HG02798 (cell line): ENCODE measurements at regions not wholly inside any gene's neighbourhood (a gene's known extent, or its start where the extent isn't known, plus 50 kb on each side); places are given as distances from the start of the nearest gene placed in this dataset.
"Not testable (repeated sequence)": the region's sequence is repeated elsewhere in the genome, so short reads cannot be mapped to it uniquely, and the experiment has no call there.

Experiments used
- ATAC-seq: cut with Tn5 transposase; IDR thresholded peaks from one replicate; pipeline ENCODE4 v1.9.1; 2021; ENCODE audit warnings: mild to moderate bottlenecking; ENCODE audit not compliant: unreplicated experiment, poor library complexity

DNA sequence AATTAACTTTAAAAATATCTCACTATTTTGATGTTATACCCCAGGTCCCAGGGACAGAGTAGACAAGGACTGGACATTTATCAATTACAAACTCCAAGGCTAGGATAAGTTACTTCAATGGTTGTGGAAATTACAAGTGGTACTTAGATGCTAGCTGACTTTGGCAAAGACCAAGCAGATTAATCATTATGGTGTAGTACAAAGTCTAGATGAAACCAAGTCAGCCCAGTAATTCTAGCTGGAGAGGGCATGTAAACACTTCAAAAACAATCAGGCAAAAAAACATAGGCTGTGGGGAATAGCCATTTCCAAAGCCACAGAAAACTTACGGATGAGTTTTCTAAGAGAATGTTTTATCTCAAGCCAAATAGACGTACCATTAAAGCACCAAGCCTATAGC is 124.5 kb downstream of the TSEN15 start:
- ATAC-seq = no peak

DNA sequence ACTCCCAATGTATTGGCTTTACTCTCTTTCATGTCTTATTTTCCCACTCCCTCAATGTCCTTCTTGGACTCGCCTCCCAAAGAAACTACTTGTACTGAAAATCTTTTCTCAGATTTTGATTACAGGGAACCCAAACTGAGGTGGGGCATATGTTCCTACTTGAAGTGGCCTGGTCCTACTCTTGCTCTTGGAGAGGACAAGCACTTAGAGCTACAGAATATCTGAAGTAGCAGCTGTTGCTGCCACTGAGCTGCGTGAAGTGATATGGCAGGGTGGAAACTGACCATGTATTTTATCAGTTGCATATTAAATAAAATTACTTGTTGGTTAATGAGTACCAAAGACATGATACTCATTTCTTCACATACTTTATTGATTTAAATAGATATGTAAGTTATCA is 129.5 kb downstream of the TSEN15 start:
- no peak for ATAC-seq

DNA sequence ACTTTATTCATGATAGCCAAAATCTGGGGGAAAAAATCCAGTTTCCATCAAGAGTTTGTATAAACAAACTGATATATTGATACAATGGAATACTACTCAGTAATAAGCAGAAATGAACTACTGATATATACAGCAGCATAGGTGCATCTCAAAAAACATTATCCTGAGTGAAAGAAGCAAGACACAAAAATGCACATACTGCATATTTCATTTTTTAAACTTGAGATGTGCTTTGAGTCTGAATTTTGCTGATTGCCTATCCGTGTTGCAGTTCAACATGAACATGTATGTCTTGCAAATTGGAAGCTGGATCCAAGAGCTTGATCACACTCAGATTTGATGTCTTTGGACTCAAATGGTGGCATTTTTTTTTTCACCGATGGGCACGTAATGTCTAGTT is 132.4 kb downstream of the TSEN15 start:
- no peak for ATAC-seq

DNA sequence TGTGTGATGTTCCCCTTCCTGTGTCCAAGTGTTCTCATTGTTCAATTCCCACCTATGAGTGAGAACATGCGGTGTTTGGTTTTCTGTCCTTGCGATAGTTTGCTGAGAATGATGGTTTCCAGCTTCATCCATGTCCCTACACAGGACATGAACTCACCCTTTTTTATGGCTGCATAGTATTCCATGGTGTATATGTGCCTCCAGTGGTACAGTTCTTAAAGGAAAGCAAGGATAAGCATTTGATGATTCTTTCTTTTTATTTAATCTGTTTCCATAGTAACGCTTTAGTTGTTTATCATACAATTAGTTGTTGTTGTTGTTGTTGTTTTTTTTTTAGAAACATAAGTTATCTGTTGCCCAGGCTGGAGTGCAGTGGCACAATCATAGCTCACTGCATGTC is 133.1 kb downstream of the TSEN15 start:
- ATAC-seq = not testable (repeated sequence)

DNA sequence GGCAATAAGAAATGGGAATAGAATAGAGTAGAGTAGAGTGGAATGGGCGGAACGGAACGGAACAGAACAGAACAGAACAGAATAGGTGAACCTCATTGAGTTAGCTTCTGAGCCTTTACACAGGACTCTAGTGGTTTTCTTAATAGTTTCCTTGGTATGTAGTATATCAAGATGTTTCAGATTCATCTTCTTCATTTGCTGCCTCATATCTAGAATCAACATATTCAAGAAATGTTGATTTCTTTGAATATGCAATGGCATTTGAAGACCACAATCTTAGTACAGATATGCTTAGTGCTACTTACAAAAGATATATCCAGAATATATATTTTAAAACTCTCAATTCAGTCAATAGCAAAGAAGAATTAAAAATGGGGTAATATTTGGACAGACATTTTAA is 133.8 kb downstream of the TSEN15 start:
- ATAC-seq = no peak

DNA sequence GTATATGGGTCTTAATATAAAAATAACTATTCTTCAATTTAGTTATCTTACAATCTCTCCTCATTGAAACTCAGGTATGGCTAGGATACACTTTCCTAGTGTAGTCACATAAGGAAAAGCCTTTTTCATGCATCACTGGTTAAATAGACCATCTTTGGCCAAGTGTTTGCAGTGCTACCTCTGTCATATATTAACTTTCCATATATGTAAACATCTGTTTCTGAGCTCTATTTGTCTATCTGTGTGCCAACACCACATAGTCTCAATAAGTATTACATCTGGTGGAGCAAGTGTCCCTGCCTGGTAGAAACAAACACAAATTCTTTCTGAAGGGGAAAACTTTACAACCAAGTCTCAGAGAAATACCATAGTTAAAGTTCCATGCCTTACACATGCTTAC is 134.6 kb downstream of the TSEN15 start:
- ATAC-seq = no peak

DNA sequence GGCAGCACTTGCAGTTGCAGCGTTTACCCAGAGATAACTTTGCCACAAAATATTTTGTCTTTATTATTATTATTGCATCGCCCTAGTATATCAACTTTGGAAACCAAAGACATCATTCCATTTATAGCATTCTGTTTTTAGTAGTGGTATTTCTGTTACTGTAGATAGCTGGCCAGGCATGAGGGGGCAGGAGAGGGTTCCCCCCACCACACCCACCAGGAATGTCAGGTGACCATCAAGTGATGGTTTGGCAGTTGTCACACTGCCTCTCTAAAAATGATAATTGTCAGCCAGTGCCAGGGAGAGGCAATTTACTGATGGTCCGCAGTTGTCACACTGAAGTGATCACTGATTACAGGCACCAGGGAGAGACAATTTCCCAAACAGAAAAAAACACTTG is 135.6 kb downstream of the TSEN15 start:
- no peak for ATAC-seq

DNA sequence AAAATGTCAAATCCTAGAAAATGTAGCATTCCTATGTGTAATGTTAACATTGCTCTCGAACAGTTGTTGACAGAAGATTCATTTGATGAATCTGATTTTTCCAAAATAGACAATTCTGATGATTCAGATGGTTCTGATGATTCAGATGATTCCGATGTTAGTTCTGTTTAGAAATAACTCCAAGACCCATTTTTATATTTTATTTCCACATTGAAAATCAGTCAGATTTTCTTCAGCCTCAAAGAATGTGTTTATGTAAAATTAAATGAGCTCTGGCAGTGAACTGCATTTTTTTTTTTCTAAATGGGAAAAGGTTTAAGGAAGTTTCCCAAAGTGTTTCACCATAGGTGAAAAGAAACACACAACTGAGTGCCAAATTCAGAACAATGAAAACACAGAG is 136.5 kb downstream of the TSEN15 start:
- no peak for ATAC-seq

DNA sequence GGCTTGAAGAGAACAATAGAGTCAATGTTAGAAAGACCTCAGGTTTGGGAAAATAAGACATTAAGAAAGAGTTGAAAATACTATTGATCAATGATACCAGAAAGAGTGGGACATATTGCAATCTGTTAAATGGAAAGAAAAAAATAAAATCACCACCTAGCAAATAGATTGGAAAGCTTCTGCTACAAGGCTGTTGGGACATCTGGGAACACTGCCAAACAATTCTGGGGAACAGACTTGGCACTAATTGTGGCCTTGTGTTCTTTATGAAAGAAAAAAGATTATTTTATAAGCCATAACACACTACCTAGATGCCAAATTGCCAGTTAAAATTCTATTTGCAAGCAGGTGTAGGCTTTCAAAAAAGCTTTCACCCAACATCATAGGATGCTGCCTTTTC is 137.8 kb downstream of the TSEN15 start:
- no peak for ATAC-seq

DNA sequence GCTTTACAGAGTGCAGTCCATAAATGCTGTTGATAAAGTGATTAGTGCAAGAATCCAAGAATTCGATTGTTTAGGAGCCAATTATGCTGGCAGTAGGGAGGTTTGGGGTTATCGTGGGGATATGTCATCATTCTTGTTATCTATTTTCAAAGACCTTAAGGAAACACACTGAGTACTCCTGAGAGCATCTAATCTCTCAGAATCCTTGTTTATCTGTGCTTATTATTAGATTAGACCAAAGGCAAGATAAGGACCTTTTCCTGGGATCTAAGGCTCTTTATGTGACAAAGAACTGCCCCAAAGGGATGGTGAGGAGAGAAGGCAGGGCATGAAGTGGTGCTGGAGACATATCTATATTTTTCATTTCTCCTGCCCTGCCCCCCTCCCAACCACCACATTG is 139.1 kb downstream of the TSEN15 start:
- no peak for ATAC-seq

DNA sequence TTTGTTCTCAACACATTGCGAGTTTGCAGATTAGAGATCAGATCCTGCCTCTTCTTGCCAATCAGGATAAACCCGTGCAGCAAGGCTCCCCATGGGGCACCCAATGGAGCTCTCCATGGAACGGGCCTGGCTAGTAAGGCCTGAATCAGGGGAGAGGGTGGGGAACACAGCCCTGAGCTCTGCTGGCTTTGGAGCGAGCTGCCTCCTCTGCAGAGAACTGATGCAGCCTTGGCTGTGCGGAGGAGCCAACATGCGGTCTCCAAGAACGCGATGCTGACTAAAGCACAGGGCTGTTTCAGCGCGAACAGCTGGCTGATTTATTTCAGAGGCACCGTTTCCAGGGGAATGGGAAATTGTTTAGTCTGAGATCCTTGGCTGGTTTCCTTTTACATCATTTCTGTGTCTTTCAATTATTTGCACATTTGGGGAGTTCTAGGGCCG is 139.7 kb downstream of the TSEN15 start:
- no peak for ATAC-seq

DNA sequence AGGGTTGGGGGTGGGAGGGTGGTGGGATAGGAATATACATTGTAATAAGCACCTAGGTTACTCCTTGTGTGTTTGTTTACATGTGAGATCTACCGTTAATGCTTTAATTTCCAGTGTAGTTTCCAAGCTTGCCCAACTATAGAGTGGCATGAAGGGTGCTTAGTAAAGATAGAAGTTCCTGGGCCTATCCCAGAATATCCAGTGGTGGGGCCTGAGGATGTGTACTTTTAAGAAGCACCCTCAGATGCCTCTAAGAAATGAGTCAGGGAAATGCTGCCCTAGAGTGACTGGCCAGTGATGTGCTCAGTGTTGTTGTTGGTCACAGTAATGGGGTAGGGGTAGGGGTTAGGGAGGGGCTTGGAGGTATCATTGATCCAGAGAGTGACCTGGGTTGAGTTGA is 141.3 kb downstream of the TSEN15 start:
- no peak for ATAC-seq

DNA sequence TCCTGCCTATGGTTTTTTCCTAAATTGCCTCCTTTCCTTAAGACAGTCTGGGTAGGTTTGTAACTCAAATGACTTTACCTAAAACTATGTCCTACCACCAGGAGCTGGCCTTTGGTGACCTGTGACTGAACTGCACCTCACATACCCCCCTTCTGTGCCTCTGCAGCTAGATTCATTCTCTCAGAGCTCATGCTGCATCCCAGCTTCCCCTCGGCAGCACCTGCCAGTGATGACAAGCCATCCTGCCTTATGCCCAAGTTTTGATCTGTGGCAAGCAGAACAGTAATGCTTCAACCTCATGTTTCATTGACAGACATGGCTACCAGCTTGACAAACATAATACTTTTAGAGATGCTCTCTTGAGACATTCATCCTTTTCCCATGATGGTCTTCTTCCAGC is 141.9 kb downstream of the TSEN15 start:
- ATAC-seq = no peak

DNA sequence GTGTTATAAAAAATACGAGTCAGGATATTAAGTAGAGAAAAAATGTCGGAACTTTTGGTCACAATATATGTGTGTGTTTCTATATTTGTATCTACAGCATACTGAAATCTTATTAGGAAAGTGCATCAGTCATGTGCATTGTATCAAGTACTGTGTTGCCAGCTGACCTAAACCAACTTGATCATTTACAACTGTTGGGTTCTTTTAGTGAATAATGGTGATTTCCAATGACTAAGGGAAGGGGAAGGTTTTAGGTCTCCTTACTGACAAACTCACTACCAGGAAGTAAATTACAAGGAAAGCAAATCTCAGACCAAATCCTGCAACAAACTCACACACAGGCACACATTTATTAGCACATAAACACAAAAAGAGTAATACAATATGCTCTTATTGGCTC is 142.7 kb downstream of the TSEN15 start:
- ATAC-seq = no peak

DNA sequence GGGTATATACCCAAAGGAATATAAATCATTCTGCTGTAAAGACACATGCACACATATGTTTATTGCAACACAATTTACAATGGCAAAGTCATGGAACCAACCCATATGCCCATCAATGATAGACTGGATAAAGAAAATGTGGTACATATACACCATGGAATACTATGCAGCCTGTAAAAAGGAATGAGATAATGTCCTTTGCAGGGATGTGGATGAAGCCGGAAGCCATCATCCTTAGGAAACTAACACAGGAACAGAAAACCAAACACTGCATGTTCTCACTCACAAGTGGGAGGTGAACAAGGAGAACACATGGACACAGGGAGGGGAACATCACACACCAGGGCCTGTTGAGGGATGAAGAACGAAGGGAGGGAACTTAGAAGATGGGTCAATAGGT is 144.2 kb downstream of the TSEN15 start:
- ATAC-seq = not testable (repeated sequence)

DNA sequence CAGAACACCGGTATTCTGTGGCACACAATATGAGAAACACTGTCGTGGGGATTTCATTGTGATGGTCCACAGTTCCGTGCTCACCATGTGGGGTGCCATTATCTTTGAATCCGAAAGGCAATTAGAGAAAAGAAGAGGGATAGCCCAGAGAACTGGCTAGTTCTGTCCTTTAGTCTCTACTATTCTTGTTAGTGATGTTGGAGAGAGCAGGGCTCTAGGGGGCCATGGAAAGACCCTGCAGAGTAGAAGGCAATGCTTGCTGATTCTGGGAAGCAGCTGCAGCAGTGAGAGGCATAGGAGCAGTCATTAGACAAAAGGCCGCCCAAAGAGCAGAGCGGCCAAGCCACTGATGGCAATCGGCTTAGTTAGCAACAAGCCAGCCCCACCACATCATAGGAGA is 146.3 kb downstream of the TSEN15 start:
- no peak for ATAC-seq

DNA sequence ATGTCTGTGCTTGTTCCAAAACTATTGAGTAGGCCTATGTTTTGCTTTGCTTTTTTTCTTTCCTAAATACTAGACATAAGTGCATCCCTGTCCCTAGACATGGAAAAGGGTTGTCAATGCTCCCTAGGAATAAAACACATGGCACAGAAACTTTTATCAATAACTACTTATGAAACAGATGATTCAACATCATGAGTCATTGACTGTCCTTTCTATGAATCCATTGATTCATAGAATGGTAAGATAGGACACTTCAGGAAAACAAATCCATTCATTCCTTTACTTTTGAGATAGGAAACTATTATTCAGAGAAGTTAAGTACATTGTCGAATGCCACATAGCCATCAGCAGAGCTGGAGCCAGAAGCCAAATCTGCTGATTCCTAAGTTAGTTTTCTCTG is 147.5 kb downstream of the TSEN15 start:
- ATAC-seq = no peak

DNA sequence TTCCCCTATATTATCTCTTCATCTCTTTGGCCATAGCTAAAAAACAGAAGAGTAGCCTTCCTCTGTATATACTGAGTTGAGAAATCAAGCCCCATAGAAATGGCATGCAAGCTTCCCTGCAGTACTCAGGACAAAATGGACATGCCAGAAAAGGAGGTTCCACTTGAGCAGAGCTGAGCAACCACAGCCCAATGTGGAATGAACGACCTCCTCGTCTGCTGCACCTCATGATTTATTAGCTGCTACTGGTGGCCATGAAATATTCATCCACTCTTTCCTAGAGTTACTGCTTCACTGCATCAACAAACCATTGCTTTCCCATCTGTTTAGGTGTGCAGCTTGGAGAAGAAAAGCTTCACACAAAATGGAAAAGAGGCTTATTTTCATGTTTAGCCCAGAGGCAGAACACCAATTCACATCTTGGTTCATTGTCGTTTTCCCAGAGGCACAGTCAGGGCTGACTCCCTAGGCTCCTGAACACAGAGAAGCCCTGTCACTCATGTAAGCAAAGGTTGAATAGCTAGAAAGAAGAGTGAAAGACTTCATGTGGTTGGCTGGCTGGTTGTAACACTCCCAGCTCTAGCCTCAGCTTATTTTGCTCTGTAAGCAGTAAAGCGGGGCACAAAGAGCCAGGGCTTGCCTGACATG is 148.0 kb downstream of the TSEN15 start:
- no peak for ATAC-seq

DNA sequence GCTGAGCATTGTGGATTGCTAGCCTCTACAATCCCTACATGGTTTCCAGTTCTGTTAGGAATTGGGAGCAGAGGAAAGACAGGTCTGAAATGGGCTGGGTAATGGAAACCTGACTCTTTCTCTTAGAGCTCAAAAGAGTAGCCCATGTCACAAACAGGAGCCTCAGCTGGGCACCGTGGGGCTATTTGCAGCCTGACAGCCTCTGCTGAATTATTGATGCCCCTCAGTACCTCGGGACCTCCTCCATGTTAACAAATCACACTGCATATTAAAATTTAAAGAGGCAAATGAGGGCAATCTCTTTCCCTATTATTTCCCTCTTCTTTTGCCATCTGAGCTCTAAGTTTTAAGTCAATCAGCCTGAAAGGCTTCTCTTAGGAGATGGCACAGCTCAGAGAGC is 157.1 kb downstream of the TSEN15 start:
- no peak for ATAC-seq

DNA sequence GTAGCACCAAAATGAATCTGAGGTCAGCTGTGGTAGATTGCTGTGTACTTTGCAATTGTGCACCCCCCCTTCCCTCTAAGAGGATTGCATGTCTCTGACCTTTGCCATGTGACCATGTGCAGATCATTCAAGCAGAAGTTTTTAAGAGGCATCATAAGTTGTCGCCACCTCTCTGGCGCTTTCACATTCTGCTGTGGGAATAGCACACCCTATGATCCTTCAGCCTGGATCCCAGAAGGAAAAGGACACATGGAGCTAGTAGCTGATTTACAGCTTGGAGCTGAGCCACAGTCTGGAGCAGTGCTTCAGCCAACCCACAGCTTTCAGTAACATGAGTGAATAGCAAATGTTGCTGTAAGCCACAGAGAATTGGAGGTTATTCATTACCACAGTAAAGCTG is 158.5 kb downstream of the TSEN15 start:
- no peak for ATAC-seq

DNA sequence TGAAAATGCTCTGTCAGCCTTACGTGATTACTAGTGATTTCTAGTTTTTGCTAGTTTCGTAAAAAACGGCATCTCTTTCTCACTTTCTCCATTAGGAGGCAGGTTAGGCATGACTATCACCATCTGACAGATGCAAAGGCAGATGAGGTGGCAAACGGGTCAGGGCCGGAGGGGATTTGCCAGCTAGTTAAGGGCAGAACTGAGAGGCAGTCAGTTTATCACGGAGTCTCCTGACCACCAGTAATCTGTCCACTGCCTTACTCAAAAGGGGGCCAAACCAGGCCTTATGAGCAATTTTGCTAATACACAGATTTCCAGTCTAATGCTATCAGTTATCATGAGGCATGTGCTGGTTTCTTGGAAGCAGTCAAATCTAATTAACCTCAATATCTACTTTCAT is 159.3 kb downstream of the TSEN15 start:
- no peak for ATAC-seq

DNA sequence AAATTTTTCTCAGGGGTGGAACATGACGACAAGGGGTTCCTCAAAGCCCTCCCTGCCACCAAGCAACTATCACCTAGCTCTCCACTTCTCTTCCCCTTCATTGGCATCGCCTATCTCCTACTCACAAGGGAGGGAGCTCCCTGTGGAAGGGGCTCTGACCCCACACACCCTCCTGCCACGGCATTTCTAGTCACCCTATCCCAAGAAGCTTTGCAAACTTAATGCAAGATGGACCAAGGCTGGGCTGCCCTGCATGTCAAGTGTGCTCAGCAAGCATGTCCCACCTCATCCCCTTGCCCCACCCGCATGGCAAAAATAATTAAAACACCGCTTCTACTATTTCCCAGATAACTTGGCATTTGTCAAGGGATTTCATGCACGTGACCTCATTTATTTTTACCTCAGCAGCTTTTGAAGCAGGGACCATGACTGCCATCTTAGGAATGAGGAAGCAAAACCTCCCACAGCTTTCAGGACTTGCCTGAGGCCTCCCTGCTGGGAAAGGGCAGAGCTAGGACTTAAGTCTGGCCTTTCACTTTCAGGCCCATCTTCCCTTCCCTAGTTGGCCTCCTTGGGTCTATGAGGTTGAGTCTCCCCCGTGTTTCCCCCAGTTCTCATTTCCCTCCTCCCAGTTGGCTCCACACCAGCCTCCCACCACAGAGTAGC is 161.3 kb downstream of the TSEN15 start:
- no peak for ATAC-seq
